PC-3 (cell line): ENCODE measurements at regions not wholly inside any gene's neighbourhood (a gene's known extent, or its start where the extent isn't known, plus 50 kb on each side); places are given as distances from the start of the nearest gene placed in this dataset.

ENCODE experiments used
- EZH2 ChIP-seq: fragments of 300-600 bp; sonication (generic); IDR thresholded peaks from one replicate; pipeline ENCODE4 v1.6.1; 2017; ENCODE audit warnings: antibody characterized with exemption, mild to moderate bottlenecking, low read length; ENCODE audit not compliant: unreplicated experiment
- EZH2phosphoT487 ChIP-seq: fragments of 300-600 bp; sonication (generic); IDR thresholded peaks from 2 replicates; pipeline ENCODE4 v1.6.1; 2018; ENCODE audit warnings: mild to moderate bottlenecking, antibody characterized with exemption, low read length, borderline replicate concordance
- TF ChIP-seq, protein P1 (sequence below): fragments of 300-600 bp; sonication (generic); conservative IDR thresholded peaks from 2 replicates; pipeline ENCODE4 v1.5.1; 2017; ENCODE audit warnings: antibody characterized with exemption, low read depth, mild to moderate bottlenecking, low read length

DNA sequence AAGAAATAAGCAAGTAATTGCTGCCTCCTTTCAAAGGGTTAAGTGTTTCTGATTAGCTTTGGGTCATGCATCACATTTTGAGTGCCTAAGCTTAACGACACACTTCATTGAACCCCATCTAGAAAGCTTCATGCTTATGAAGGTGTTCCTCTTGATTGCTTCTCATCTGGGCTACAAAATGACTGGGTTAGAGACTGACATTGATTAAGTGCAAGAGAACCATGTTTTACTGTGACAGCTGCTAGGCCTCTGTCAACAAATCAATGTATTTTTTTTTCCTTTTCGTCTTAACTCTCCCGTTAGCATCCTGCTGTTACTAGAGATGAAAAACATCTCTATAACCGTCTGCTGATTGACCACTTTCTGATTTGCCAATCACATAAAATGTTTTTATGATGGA is 725.0 kb downstream of the TLE1 start:
- no peak for TF ChIP-seq EZH2
- no peak for TF ChIP-seq EZH2phosphoT487
- TF ChIP-seq, protein P1, sequence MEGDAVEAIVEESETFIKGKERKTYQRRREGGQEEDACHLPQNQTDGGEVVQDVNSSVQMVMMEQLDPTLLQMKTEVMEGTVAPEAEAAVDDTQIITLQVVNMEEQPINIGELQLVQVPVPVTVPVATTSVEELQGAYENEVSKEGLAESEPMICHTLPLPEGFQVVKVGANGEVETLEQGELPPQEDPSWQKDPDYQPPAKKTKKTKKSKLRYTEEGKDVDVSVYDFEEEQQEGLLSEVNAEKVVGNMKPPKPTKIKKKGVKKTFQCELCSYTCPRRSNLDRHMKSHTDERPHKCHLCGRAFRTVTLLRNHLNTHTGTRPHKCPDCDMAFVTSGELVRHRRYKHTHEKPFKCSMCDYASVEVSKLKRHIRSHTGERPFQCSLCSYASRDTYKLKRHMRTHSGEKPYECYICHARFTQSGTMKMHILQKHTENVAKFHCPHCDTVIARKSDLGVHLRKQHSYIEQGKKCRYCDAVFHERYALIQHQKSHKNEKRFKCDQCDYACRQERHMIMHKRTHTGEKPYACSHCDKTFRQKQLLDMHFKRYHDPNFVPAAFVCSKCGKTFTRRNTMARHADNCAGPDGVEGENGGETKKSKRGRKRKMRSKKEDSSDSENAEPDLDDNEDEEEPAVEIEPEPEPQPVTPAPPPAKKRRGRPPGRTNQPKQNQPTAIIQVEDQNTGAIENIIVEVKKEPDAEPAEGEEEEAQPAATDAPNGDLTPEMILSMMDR = no peak
